ENCODE measurements at regions not wholly inside any gene's neighbourhood (a gene's known extent, or its start where the extent isn't known, plus 50 kb on each side); places are given as distances from the start of the nearest gene placed in this dataset.

DNA sequence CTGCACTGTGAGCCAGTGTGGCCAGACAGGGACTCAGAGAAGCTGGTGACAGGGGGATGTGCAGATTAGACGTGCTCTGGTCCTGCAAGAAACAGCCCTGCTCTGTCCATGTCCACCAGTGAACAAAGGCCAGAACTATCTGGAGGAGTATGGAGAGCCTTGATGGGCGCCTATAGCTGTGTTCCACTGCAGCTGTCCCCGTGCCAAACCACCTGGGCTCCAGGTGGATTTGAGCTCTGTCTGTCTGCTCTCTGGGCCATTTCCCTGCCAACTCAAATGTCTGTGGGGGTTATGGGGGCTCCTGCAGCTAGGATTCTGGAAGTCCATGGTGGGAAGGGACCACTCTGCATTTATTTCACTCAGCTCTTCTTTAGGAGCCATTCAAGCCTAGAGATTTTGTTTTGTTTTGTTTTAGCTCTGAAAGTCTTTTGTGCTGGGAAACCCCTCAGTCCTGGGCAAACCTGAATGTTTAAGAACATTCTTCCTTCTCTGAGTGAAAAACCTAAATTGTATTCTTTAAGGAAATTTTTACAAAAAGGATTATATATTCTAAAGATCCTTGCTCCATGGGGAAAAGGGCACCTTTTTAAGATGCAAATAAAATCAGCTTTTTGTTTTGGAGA, 1039.5 kb upstream of the SORCS1 start:
- TF ChIP-seq, protein P1, sequence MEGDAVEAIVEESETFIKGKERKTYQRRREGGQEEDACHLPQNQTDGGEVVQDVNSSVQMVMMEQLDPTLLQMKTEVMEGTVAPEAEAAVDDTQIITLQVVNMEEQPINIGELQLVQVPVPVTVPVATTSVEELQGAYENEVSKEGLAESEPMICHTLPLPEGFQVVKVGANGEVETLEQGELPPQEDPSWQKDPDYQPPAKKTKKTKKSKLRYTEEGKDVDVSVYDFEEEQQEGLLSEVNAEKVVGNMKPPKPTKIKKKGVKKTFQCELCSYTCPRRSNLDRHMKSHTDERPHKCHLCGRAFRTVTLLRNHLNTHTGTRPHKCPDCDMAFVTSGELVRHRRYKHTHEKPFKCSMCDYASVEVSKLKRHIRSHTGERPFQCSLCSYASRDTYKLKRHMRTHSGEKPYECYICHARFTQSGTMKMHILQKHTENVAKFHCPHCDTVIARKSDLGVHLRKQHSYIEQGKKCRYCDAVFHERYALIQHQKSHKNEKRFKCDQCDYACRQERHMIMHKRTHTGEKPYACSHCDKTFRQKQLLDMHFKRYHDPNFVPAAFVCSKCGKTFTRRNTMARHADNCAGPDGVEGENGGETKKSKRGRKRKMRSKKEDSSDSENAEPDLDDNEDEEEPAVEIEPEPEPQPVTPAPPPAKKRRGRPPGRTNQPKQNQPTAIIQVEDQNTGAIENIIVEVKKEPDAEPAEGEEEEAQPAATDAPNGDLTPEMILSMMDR (IDR thresholded peaks at IDR 0.05) = no peak
- no peak for TF ChIP-seq POLR2A (IDR thresholded peaks at IDR 0.05)

Measured in heart left ventricle (tissue), 13 donors.